Thoracic aorta (tissue), 2 donors: ENCODE measurements at regions not wholly inside any gene's neighbourhood (a gene's known extent, or its start where the extent isn't known, plus 50 kb on each side); places are given as distances from the start of the nearest gene placed in this dataset.

ENCODE experiments used
- ATAC-seq: fragments of 150-250 bp; one replicate; pipeline ENCODE4 v1.8.0; 2017; ENCODE audit warnings: low read depth; ENCODE audit not compliant: insufficient number of reproducible peaks, low FRiP score
- DNase-seq: peaks from one replicate; pipeline ENCODE4 v3.0.0-alpha.2; 2020; ENCODE audit warnings: low spot score
- H3K27ac ChIP-seq, 2 donors: fragments of 200-600 bp; sonication (generic); 1 replicate in 1 of 2; 2 replicates in 1 of 2; pipeline ENCODE4 v1.5.1; 2016; ENCODE audit warnings: mild to moderate bottlenecking in 2 of 2, moderate library complexity in 2 of 2
- H3K27me3 ChIP-seq: fragments of 200-600 bp; sonication (generic); replicated peaks from 2 replicates; pipeline ENCODE4 v1.6.0; 2016; ENCODE audit warnings: mild to moderate bottlenecking; ENCODE audit not compliant: insufficient read depth
- H3K36me3 ChIP-seq: fragments of 200-600 bp; sonication (generic); one replicate; pipeline ENCODE4 v1.5.1; 2016
- H3K4me1 ChIP-seq, 2 donors: fragments of 200-600 bp; sonication (generic); 1 replicate in 1 of 2; 2 replicates in 1 of 2; pipeline versions ENCODE4 v1.5.1 to v1.6.0; 2016; ENCODE audit warnings: low read depth in 2 of 2, mild to moderate bottlenecking in 1 of 2; ENCODE audit not compliant: control insufficient read depth in 1 of 2
- H3K4me3 ChIP-seq: fragments of 200-600 bp; sonication (generic); 2 replicates; pipeline ENCODE4 v1.5.1; 2016; ENCODE audit warnings: mild to moderate bottlenecking
- H3K9me3 ChIP-seq: fragments of 200-600 bp; sonication (generic); 2 replicates; pipeline ENCODE4 v1.5.1; 2016
- CTCF ChIP-seq: fragments of 200-600 bp; sonication (generic); IDR thresholded peaks from one replicate; pipeline ENCODE4 v1.5.1; 2019; ENCODE audit warnings: antibody characterized with exemption

- Histone ChIP-seq H3K27me3 (no peaks in the 10 kb centered on the region), H3K4me1 (no peaks in the 10 kb centered on the region), H3K36me3 (no peaks in the 10 kb centered on the region), H3K4me3 (no peak overlapping the region), H3K27ac (no peak overlapping the region), H3K9me3 (no peaks in the 10 kb centered on the region)
- ATAC-seq = no peak
- no peak for TF ChIP-seq CTCF
- DNase-seq = no peak
Measured at GRCh38 chr15:98241032-98241554, 280.6 kb downstream of the ARRDC4 start.

GRCh38 chr15:98257290-98257689 lies 296.8 kb downstream of the ARRDC4 start:
- Histone ChIP-seq H3K36me3 (no peaks in the 10 kb centered on the region), H3K9me3 (no peaks in the 10 kb centered on the region), H3K27me3 (no peaks in the 10 kb centered on the region), H3K27ac (no peak overlapping the region), H3K4me1 (no peaks in the 10 kb centered on the region), H3K4me3 (no peak overlapping the region)
- no peak for ATAC-seq
- no peak for TF ChIP-seq CTCF
- DNase-seq = no peak

- H3K9me3 ChIP-seq = no peaks in the 10 kb centered on the region
- DNase-seq = no peak
- no peak overlapping the region for H3K4me3 ChIP-seq
- no peaks in the 10 kb centered on the region for H3K27me3 ChIP-seq
- no peaks in the 10 kb centered on the region for H3K4me1 ChIP-seq
- ATAC-seq = no peak
- TF ChIP-seq CTCF = no peak
- no peak overlapping the region for H3K27ac ChIP-seq
- no peaks in the 10 kb centered on the region for H3K36me3 ChIP-seq
Measured at GRCh38 chr15:98263787-98264186, 303.3 kb downstream of the ARRDC4 start.

- no peaks in the 10 kb centered on the region for H3K4me1 ChIP-seq
- no peaks in the 10 kb centered on the region for H3K36me3 ChIP-seq
- TF ChIP-seq CTCF = no peak
- H3K27ac ChIP-seq = no peak overlapping the region
- no peak overlapping the region for H3K4me3 ChIP-seq
- DNase-seq (no peak), ATAC-seq (no peak)
- H3K27me3 ChIP-seq = no peaks in the 10 kb centered on the region
- no peaks in the 10 kb centered on the region for H3K9me3 ChIP-seq
Measured at GRCh38 chr15:98266295-98266694, 305.8 kb downstream of the ARRDC4 start.

GRCh38 chr15:98268163-98268562 lies 307.7 kb downstream of the ARRDC4 start:
- Histone ChIP-seq H3K9me3 (no peaks in the 10 kb centered on the region), H3K27ac (no peak overlapping the region), H3K4me1 (no peaks in the 10 kb centered on the region), H3K4me3 (no peak overlapping the region), H3K36me3 (no peaks in the 10 kb centered on the region), H3K27me3 (no peaks in the 10 kb centered on the region)
- DNase-seq (no peak), ATAC-seq (no peak)
- no peak for TF ChIP-seq CTCF
